Upper lobe of left lung (tissue), 4 donors: ENCODE measurements at regions not wholly inside any gene's neighbourhood (a gene's known extent, or its start where the extent isn't known, plus 50 kb on each side); places are given as distances from the start of the nearest gene placed in this dataset.

ENCODE experiments used
- POLR2A ChIP-seq, 4 donors: fragments of 450-650 bp; IDR thresholded peaks; one replicate each; pipeline ENCODE4 v1.5.1; 2016 to 2017; ENCODE audit warnings: antibody characterized with exemption in 4 of 4, mild to moderate bottlenecking in 2 of 4
- TF ChIP-seq, protein P1 (sequence below), 6 experiments: fragments of 450-650 bp in 4 of 6; fragments of 200-600 bp in 2 of 6; sonication (generic) in 2 of 6; IDR thresholded peaks; one replicate each; pipeline ENCODE4 v1.5.1; 2016 to 2019; ENCODE audit warnings: antibody characterized with exemption in 6 of 6

- TF ChIP-seq POLR2A (IDR thresholded peaks at IDR 0.05) = no peak
- TF ChIP-seq, protein P1, sequence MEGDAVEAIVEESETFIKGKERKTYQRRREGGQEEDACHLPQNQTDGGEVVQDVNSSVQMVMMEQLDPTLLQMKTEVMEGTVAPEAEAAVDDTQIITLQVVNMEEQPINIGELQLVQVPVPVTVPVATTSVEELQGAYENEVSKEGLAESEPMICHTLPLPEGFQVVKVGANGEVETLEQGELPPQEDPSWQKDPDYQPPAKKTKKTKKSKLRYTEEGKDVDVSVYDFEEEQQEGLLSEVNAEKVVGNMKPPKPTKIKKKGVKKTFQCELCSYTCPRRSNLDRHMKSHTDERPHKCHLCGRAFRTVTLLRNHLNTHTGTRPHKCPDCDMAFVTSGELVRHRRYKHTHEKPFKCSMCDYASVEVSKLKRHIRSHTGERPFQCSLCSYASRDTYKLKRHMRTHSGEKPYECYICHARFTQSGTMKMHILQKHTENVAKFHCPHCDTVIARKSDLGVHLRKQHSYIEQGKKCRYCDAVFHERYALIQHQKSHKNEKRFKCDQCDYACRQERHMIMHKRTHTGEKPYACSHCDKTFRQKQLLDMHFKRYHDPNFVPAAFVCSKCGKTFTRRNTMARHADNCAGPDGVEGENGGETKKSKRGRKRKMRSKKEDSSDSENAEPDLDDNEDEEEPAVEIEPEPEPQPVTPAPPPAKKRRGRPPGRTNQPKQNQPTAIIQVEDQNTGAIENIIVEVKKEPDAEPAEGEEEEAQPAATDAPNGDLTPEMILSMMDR (IDR thresholded peaks at IDR 0.05) = no peak
Measured at GRCh38 chr10:105559333-105560097, 918.4 kb downstream of the SORCS3 start.
